Mucosa of descending colon (tissue), 3 donors: ENCODE measurements at regions not wholly inside any gene's neighbourhood (a gene's known extent, or its start where the extent isn't known, plus 50 kb on each side); places are given as distances from the start of the nearest gene placed in this dataset.

ENCODE experiments used
- ATAC-seq: fragments of 200-7000 bp; cut with Tn5 transposase; one replicate; pipeline ENCODE4 v1.9.1; 2020; ENCODE audit warnings: mild to moderate bottlenecking, moderate library complexity
- DNase-seq, 3 donors: peaks; one replicate each; pipeline ENCODE4 v3.0.0-alpha.2; 2020
- H3K36me3 ChIP-seq: fragments of 200-600 bp; one replicate; pipeline ENCODE4 v1.8.0; 2021; ENCODE audit warnings: low read depth, mild to moderate bottlenecking
- H3K4me1 ChIP-seq: fragments of 200-600 bp; one replicate; pipeline ENCODE4 v1.8.0; 2021; ENCODE audit warnings: low read depth, mild to moderate bottlenecking
- H3K4me3 ChIP-seq: fragments of 200-600 bp; one replicate; pipeline ENCODE4 v1.8.0; 2021; ENCODE audit warnings: mild to moderate bottlenecking
- H3K9me3 ChIP-seq: fragments of 200-600 bp; one replicate; pipeline ENCODE4 v1.8.0; 2021; ENCODE audit warnings: mild to moderate bottlenecking
- CTCF ChIP-seq: fragments of 200-600 bp; IDR thresholded peaks from one replicate; pipeline ENCODE4 v1.8.0; 2022; ENCODE audit warnings: antibody characterized with exemption, mild to moderate bottlenecking
- intact Hi-C, 2 donors: fragments of 100-400 bp; cut with DNase I in 1 of 2; cut with micrococcal nuclease in 1 of 2; formaldehyde crosslinking; loops; one replicate each; pipeline versions ENCODE4 v1.11.0 to v1.11.1; 2022; cut with DNase I, micrococcal nuclease
- donor health status: DM: no; HTN: no; CAD: no; lungs with moderate emphysema.
- donor health status: DM: no; HTN: no; CAD: no.
- donor health status: DM: no; HTN: yes; CAD: no.

GRCh38 chr3:35505181-35505580, 134.1 kb upstream of the ARPP21 start:
- Histone ChIP-seq H3K36me3 (no peaks in the 10 kb centered on the region), H3K9me3 (no peaks in the 10 kb centered on the region), H3K4me3 (no peak overlapping the region), H3K4me1 (no peaks in the 10 kb centered on the region)
- DNase-seq (no peak), ATAC-seq (no peak)
- no peak for TF ChIP-seq CTCF
- intact Hi-C loops, result no loop called here

- ATAC-seq (no peak), DNase-seq (no peak)
- intact Hi-C loops, result no loop called here
- no peaks in the 10 kb centered on the region for H3K9me3 ChIP-seq
- no peaks in the 10 kb centered on the region for H3K36me3 ChIP-seq
- H3K4me3 ChIP-seq, result no peak overlapping the region
- no peaks in the 10 kb centered on the region for H3K4me1 ChIP-seq
- no peak for TF ChIP-seq CTCF
Observed at GRCh38 chr3:35505772-35506171, 133.6 kb upstream of the ARPP21 start.

GRCh38 chr3:35519936-35520335, 119.4 kb upstream of the ARPP21 start:
- ATAC-seq (no peak), DNase-seq (no peak)
- intact Hi-C loops, result no loop called here
- Histone ChIP-seq H3K9me3 (no peaks in the 10 kb centered on the region), H3K36me3 (no peaks in the 10 kb centered on the region), H3K4me1 (no peaks in the 10 kb centered on the region), H3K4me3 (no peak overlapping the region)
- TF ChIP-seq CTCF, result no peak

GRCh38 chr3:35521196-35521595, 118.1 kb upstream of the ARPP21 start:
- TF ChIP-seq CTCF, result no peak
- H3K9me3 ChIP-seq, result no peaks in the 10 kb centered on the region
- ATAC-seq, result no peak

GRCh38 chr3:35522450-35522849, 116.9 kb upstream of the ARPP21 start:
- H3K4me1 ChIP-seq, result no peaks in the 10 kb centered on the region
- H3K9me3 ChIP-seq, result no peaks in the 10 kb centered on the region
- ATAC-seq (no peak), DNase-seq (no peak)
- no peaks in the 10 kb centered on the region for H3K36me3 ChIP-seq
- H3K4me3 ChIP-seq, result no peak overlapping the region
- intact Hi-C loops, result no loop called here
- TF ChIP-seq CTCF, result no peak

More at GRCh38 chr3:35521196-35521595, 118.1 kb upstream of the ARPP21 start:
- intact Hi-C loops, result no loop called here
- Histone ChIP-seq H3K4me1 (no peaks in the 10 kb centered on the region), H3K4me3 (no peak overlapping the region), H3K36me3 (no peaks in the 10 kb centered on the region)
- no peak for DNase-seq

- Histone ChIP-seq H3K36me3 (no peaks in the 10 kb centered on the region), H3K4me3 (no peak overlapping the region), H3K4me1 (no peaks in the 10 kb centered on the region), H3K9me3 (no peaks in the 10 kb centered on the region)
- intact Hi-C loops, result no loop called here
- DNase-seq (no peak), ATAC-seq (no peak)
- no peak for TF ChIP-seq CTCF
Observed at GRCh38 chr3:35523074-35523473, 116.3 kb upstream of the ARPP21 start.
